Small intestine (tissue), 7 donors: ENCODE measurements at regions not wholly inside any gene's neighbourhood (a gene's known extent, or its start where the extent isn't known, plus 50 kb on each side); places are given as distances from the start of the nearest gene placed in this dataset.

ENCODE experiments used
- DNase-seq, 2 donors: peaks; one replicate each; pipeline versions ENCODE4 v3.0.0 to v3.0.0-alpha.2; 2013
- FAIRE-seq: peaks from 2 replicates; lab custom pipeline; 2012; peaks lifted over from hg19 to GRCh38; lab: Jason Lieb, UNC
- H3K27ac ChIP-seq, 3 donors: one replicate each; pipeline ENCODE4 v1.5.1; 2013; ENCODE audit warnings: low read length in 2 of 3, mild to moderate bottlenecking in 2 of 3, control low read depth in 1 of 3, inconsistent platforms in 1 of 3, low read depth in 1 of 3, moderate library complexity in 1 of 3
- H3K27me3 ChIP-seq, 3 donors: one replicate each; pipeline ENCODE4 v1.6.1; 2013; ENCODE audit warnings: low read length in 3 of 3, inconsistent platforms in 1 of 3; ENCODE audit not compliant: control insufficient read depth in 3 of 3, insufficient read depth in 3 of 3
- H3K36me3 ChIP-seq, 3 donors: one replicate each; pipeline ENCODE4 v1.6.1; 2013; ENCODE audit warnings: low read length in 3 of 3, inconsistent platforms in 1 of 3, low read depth in 1 of 3, mild to moderate bottlenecking in 1 of 3, moderate library complexity in 1 of 3; ENCODE audit not compliant: control insufficient read depth in 3 of 3, insufficient read depth in 2 of 3
- H3K4me1 ChIP-seq, 3 donors: one replicate each; pipeline ENCODE4 v1.6.1; 2013; ENCODE audit warnings: low read length in 2 of 3, inconsistent platforms in 1 of 3, low read depth in 1 of 3, mild to moderate bottlenecking in 1 of 3, moderate library complexity in 1 of 3; ENCODE audit not compliant: control insufficient read depth in 3 of 3, insufficient read depth in 2 of 3
- H3K4me3 ChIP-seq, 3 donors: one replicate each; pipeline ENCODE4 v1.5.1; 2013; ENCODE audit warnings: low read length in 3 of 3, control low read depth in 1 of 3, inconsistent platforms in 1 of 3, low read depth in 1 of 3, mild to moderate bottlenecking in 1 of 3, moderate library complexity in 1 of 3
- H3K9me3 ChIP-seq, 2 donors: one replicate each; pipeline ENCODE4 v1.6.1; 2013; ENCODE audit warnings: low read depth in 1 of 2, low read length in 1 of 2; ENCODE audit not compliant: control insufficient read depth in 2 of 2, insufficient read depth in 1 of 2
- WGBS, 3 donors: extraction: QIAGEN DNeasy Blood & Tissue Kit; methylation state at CpG; one replicate each; pipeline ENCODE4 v1.1.7; 2013; 5-methylcytosine and 5-hydroxymethylcytosine counted together
- donor health status: healthy with polysubstance abuse.
- donor health status: control.
- donor health status: control.
- donor health status: Bipolar disorder and iron deficiency.
- donor health status: healthy.

DNA sequence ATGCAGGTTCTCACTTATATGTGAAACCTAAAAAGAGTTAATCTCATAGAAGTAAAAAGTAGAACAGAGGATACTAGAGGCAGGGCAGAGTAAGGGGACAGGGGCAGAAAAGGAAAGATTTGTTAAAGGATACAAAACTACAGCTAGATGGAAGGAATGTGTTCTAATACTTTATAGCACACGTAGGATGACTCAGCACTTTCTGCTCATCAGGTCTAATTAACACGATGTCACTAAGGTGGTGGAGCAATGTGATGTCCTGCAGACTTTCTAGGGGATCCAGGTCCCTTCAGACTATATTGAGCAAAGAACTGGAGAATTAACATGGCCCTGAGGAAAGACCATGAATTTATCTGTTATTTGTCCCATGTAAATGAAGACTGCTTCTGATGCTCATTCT lies 80.8 kb upstream of the CMKLR1 start:
- DNase-seq = no peak
- Histone ChIP-seq H3K27me3 (no peaks in the 10 kb centered on the region), H3K4me1 (no peaks in the 10 kb centered on the region), H3K27ac (no peak overlapping the region), H3K36me3 (no peaks in the 10 kb centered on the region), H3K9me3 (no peaks in the 10 kb centered on the region), H3K4me3 (no peak overlapping the region)
- 60 to 80% (median 70%) methylated on average over 2 of the region's 2 CpGs for WGBS, 3 donors
- FAIRE-seq = no peak

GRCh38 chr12:108418164-108418890 lies 79.2 kb upstream of the CMKLR1 start:
- H3K27ac ChIP-seq = no peak overlapping the region
- no peak overlapping the region for H3K4me3 ChIP-seq
- no peaks in the 10 kb centered on the region for H3K36me3 ChIP-seq
- 67 to 83% (median 78%) methylated on average over 2 of the region's 2 CpGs for WGBS, 3 donors
- DNase-seq = no peak
- H3K4me1 ChIP-seq = no peaks in the 10 kb centered on the region
- H3K9me3 ChIP-seq = no peaks in the 10 kb centered on the region
- no peak for FAIRE-seq
- no peaks in the 10 kb centered on the region for H3K27me3 ChIP-seq

DNA sequence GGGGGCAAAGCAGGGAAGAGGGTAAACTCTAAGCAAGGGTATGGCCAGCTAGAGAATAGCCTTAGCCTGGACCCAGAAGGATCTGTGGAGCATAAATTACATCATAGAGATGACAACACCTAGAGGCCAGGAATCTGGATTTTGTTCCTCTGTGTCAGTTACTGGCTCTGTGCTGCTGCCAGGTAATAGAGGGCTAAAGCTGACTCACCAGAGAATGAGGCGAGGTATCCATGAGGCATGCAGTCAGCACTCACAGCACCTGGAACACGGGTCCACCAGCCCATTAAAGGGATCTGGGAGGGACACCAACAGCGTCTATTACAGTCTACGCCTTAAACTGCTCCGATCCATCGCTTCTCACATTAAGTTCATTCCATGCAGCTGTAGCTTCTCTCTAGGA lies 74.9 kb upstream of the CMKLR1 start:
- no peak overlapping the region for H3K27ac ChIP-seq
- no peaks in the 10 kb centered on the region for H3K36me3 ChIP-seq
- H3K9me3 ChIP-seq = no peaks in the 10 kb centered on the region
- no peak for DNase-seq
- H3K27me3 ChIP-seq = no peaks in the 10 kb centered on the region
- 71 to 79% (median 78%) methylated on average over 6 of the region's 6 CpGs for WGBS, 3 donors
- no peak for FAIRE-seq
- no peak overlapping the region for H3K4me3 ChIP-seq
- H3K4me1 ChIP-seq = no peaks in the 10 kb centered on the region

- no peak for DNase-seq
- 78 to 84% (median 78%) methylated on average over 3 of the region's 3 CpGs for WGBS, 3 donors
- FAIRE-seq = no peak
- no peaks in the 10 kb centered on the region for H3K36me3 ChIP-seq
- H3K4me1 ChIP-seq = no peaks in the 10 kb centered on the region
- no peak overlapping the region for H3K4me3 ChIP-seq
- H3K27ac ChIP-seq = no peak overlapping the region
- no peaks in the 10 kb centered on the region for H3K9me3 ChIP-seq
- no peaks in the 10 kb centered on the region for H3K27me3 ChIP-seq
Measured at GRCh38 chr12:108410689-108411088, 71.6 kb upstream of the CMKLR1 start.

- H3K36me3 ChIP-seq = no peaks in the 10 kb centered on the region
- 66 to 69% (median 68%) methylated on average over 3 of the region's 3 CpGs for WGBS, 3 donors
- H3K4me1 ChIP-seq = no peaks in the 10 kb centered on the region
- H3K27ac ChIP-seq = no peak overlapping the region
- H3K27me3 ChIP-seq = no peaks in the 10 kb centered on the region
- H3K9me3 ChIP-seq = no peaks in the 10 kb centered on the region
- no peak overlapping the region for H3K4me3 ChIP-seq
- FAIRE-seq (no peak), DNase-seq (no peak)
Measured at GRCh38 chr12:108409481-108409880, 70.4 kb upstream of the CMKLR1 start.

DNA sequence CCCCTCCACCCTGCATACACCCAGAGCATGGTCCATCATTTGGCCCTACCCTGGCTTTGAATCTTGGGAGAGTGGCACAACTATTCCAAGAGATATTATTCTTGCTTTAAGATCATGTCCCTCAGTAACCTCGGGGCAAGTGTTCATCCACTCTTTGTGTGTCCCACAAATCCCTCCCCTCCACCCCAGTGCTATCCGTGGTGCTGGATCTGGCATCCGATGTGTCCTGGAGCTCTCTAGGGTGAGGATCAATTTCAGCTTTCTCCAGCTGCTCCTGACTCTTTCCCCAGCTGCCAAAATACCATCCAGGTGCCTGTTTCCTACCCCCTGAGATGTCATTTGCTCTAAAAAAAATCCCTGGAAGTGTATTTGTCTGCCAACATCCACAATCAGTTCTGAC lies 64.8 kb upstream of the CMKLR1 start:
- H3K36me3 ChIP-seq = no peaks in the 10 kb centered on the region
- DNase-seq = no peak
- no peak overlapping the region for H3K27ac ChIP-seq
- H3K9me3 ChIP-seq = no peaks in the 10 kb centered on the region
- 25 to 28% (median 27%) methylated on average over 3 of the region's 3 CpGs for WGBS, 3 donors
- H3K27me3 ChIP-seq = no peaks in the 10 kb centered on the region
- H3K4me3 ChIP-seq = no peak overlapping the region
- no peaks in the 10 kb centered on the region for H3K4me1 ChIP-seq
- FAIRE-seq = no peak

DNA sequence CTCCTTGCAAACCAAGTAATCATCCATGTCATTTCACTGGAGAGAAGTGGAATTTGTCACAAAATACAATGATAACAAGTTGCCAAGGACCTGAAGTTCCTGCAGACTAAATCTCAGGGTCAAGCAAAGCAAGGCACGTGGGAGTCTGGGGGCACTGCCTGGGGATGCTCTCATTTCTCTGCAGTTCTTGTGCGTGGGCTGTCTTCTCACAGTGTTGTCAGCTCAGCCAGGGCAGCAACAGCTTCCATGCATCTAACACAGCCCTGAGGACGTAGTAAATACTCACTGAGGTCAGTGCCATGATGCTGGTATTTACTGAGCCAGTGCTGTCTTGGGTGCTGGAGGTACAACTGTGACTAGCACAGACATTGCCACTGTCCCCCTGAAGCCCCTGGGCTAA lies 62.9 kb upstream of the CMKLR1 start:
- Histone ChIP-seq H3K4me3 (no peak overlapping the region), H3K27me3 (no peaks in the 10 kb centered on the region), H3K27ac (no peak overlapping the region), H3K4me1 (no peaks in the 10 kb centered on the region), H3K9me3 (no peaks in the 10 kb centered on the region), H3K36me3 (no peaks in the 10 kb centered on the region)
- 28 to 62% (median 53%) methylated on average over 3 of the region's 3 CpGs for WGBS, 3 donors
- FAIRE-seq = no peak
- no peak for DNase-seq

- 40 to 61% (median 52%) methylated on average over 3 of the region's 3 CpGs for WGBS, 3 donors
- FAIRE-seq = no peak
- no peaks in the 10 kb centered on the region for H3K9me3 ChIP-seq
Measured at GRCh38 chr12:108400900-108401480, 61.9 kb upstream of the CMKLR1 start.

GRCh38 chr12:108400481-108400880 lies 61.4 kb upstream of the CMKLR1 start:
- Histone ChIP-seq H3K27ac (no peak overlapping the region), H3K4me1 (no peaks in the 10 kb centered on the region), H3K9me3 (no peaks in the 10 kb centered on the region), H3K27me3 (no peaks in the 10 kb centered on the region), H3K36me3 (no peaks in the 10 kb centered on the region), H3K4me3 (no peak overlapping the region)
- FAIRE-seq (no peak), DNase-seq (no peak)
- 83 to 85% (median 84%) methylated on average over 2 of the region's 2 CpGs for WGBS, 3 donors

More at GRCh38 chr12:108400900-108401480, 61.9 kb upstream of the CMKLR1 start:
- H3K4me1 ChIP-seq = no peaks in the 10 kb centered on the region
- no peaks in the 10 kb centered on the region for H3K27me3 ChIP-seq
- no peak overlapping the region for H3K4me3 ChIP-seq
- no peak for DNase-seq
- H3K36me3 ChIP-seq = no peaks in the 10 kb centered on the region
- H3K27ac ChIP-seq = no peak overlapping the region
